Stimulated activated CD4-positive, alpha-beta T cell treated with anti-CD3 and anti-CD28 coated beads, Interleukin-1b, Interleukin-23, amount 100 ng/mL, for 24 hours (primary cell): ENCODE measurements at regions not wholly inside any gene's neighbourhood (a gene's known extent, or its start where the extent isn't known, plus 50 kb on each side); places are given as distances from the start of the nearest gene placed in this dataset.
"Not testable (repeated sequence)": the region's sequence is repeated elsewhere in the genome, so short reads cannot be mapped to it uniquely, and the experiment has no call there.

Experiments
- DNase-seq, 4 experiments: peaks; one replicate each; pipeline ENCODE4 v3.0.0-alpha.2; 2020; ENCODE audit warnings: low read depth in 4 of 4, low spot score in 1 of 4

GRCh38 chr6:27746860-27747259 is 165.3 kb downstream of the OR2B2 start:
- DNase-seq = not testable (repeated sequence)

- no peak for DNase-seq
Measured at GRCh38 chr6:27743787-27744186, 168.4 kb downstream of the OR2B2 start.

- DNase-seq = no peak
Measured at GRCh38 chr6:27742833-27743573, 169.2 kb downstream of the OR2B2 start.

DNA sequence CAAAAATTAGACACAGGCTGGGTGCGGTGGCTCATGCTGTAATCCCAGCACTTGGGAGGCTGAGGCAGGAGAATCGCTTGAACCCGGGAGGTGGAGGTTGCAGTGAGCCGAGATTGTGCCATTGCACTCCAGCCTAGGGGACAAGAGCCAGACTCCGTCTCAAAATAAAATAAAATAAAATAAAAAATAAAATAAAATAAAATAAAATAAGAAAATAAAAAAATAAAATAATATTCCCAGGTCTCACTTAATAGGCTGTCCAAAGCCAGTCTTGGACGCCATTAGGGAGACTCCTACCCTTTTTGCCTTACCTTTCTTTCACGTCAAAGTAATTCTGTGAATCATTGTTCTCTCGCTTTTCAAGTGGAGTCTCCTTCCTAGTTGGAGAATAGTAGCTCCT is 172.3 kb downstream of the OR2B2 start:
- DNase-seq = not testable (repeated sequence)

GRCh38 chr6:27736686-27737085 is 175.5 kb downstream of the OR2B2 start:
- DNase-seq = no peak

GRCh38 chr6:27728442-27728841 is 183.8 kb downstream of the OR2B2 start:
- no peak for DNase-seq

DNA sequence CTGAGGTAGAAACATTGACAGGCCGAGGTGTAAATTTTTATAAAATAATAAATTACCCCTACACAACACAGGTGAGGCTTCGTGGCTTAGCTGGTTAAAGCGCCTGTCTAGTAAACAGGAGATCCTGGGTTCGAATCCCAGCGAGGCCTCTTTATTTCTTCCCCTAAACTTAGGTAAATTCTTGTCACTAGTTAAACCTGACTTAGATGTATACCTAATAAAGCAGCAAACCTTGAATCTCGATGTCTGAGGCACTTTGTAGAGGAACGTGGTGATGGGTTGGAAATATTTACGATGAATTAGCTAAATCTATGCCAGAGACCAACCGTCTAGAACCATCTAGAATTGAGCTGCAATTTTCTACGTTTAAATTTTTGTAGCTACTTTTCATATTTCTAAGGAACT is 185.6 kb downstream of the OR2B2 start:
- no peak for DNase-seq

DNA sequence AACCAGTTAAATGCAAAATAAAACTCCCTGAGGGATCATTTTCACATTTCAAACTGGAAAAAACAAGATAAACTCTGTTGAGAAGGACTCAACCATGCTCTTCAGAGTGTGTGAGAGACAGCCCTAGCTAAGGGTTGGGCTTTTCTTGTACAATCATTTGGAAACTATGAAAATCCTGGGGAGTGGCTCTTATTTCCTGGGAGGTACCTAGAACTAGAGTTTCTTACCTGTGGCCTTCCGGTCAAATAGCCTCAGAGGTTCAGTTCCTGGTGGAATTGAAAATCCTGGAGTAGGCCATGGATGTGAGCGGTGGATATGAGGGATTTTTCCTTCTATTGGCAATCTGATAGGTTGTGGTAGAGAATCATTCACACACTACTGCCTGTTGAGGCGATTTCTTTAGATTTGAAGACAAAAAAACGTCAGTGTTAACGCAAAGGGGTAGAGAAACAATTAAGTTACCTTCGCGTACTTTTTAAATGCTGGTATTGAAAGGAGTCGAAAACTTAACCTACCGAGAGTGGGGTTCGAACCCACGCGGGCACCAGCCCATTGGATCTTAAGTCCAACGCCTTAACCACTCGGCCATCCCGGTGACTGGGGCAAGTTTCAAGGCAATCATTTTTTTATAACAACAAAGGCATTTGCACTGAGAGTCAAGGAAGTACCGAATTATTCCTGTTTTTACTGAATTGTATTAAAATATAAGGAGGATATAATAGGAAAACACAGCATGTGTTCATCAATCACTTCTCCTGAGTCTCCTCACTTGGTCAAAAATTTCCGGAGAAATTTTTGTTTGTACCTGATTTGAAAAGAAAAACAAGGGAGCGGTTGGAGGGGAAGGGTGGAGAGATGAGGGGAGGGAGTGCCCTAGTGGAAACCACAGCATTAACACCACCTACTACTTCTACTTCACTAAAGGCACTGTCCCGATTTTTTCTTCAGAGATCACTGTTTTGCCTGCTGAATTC is 191.3 kb downstream of the OR2B2 start:
- DNase-seq = peak in 1 of 4 experiments; percentile 7

GRCh38 chr6:27719039-27719438 is 193.2 kb downstream of the OR2B2 start:
- DNase-seq = not testable (repeated sequence)

DNA sequence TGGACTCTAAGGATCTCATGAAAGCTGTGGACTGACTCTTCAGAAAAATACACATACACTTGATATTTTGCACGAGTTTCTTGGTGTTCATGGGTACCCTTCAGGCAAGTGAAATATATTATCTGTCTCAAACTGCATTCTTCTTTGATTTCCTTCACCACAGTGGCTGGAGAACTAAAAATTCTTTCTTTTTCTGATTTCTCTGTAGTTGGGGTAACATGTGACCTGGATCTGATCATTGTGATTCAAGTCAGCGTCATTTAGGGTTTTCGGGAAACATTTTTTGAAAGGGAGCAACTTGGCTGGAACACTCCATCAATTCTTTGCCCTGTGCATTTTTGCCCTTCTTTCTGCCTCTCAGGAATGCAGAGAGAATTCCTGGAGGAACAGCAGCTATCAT is 205.8 kb downstream of the OR2B2 start:
- DNase-seq = no peak

- no peak for DNase-seq
Measured at GRCh38 chr6:27700337-27700736, 211.9 kb downstream of the OR2B2 start.

GRCh38 chr6:27694547-27694874 is 217.7 kb downstream of the OR2B2 start:
- DNase-seq = no peak

- peak in 1 of 4 experiments; percentile 15 for DNase-seq
Measured at GRCh38 chr6:27693766-27694546, 218.2 kb downstream of the OR2B2 start.

GRCh38 chr6:27692133-27692532 is 219.2 kb upstream of the ZNF184 start:
- DNase-seq = not testable (repeated sequence)

GRCh38 chr6:27688014-27688586 is 215.2 kb upstream of the ZNF184 start:
- peak; percentile 71 to 78 (median 72) for DNase-seq

DNA sequence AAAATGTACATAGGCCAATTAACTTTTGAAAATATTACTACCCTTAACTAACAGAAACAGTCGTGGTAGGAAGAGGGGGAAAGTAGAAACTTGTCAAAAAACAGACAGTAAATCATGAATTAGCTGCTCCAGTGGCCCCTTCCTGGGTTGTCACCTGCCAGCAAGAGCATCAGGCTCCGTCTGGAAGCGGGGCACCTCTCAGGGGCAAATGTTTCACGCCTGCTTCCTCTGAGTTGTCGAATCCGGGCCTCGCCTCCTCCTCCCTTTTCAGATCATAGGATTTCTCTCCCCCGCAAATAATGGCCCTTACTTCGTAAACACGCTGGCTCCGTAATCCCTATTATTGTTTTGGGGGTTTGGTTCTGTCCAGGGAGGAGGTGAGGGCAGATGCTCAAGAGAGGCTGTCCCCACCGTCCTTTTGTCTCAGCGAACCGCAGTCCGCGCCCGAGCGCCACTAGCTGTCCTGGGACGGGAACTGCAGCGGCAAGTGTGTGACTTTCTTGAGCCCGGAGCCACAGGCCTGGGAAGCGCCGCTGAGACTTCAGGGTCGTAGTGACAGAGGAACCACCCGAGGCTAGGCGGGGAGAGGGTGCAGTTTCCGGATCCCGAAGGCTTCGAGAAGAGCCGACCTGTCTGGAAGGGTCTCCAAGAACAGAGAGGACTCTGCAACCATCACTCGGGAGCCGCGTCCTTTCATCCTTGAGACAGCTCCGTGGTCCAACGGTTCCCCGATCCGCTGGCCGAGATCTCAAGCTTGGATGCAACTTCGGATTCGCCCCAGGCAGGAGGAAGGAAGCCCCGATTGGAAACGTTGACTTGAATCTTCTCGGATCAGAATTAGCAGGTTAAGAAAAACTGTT is 214.5 kb upstream of the ZNF184 start:
- DNase-seq = peak in 3 of 4 experiments; percentile 55 to 74 (median 73)

DNA sequence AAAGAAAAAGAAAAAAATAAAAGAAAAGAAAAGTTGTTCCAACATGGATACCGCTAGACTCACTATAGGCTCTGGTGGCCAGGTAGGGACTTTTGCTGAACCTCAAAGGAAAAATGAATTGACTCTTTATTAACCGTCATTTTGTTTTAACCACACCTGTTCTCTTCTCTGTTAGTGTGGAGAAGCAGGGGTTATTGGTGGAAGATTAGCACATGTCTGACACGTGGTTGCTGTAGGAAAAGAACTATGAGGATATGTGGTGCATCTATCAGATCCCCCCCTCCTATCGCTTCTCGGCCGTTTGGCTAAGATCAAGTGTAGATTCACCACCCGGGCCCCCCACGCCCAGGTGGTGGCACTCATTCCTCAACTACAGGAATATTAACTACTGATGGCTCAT is 212.4 kb upstream of the ZNF184 start:
- no peak for DNase-seq

DNA sequence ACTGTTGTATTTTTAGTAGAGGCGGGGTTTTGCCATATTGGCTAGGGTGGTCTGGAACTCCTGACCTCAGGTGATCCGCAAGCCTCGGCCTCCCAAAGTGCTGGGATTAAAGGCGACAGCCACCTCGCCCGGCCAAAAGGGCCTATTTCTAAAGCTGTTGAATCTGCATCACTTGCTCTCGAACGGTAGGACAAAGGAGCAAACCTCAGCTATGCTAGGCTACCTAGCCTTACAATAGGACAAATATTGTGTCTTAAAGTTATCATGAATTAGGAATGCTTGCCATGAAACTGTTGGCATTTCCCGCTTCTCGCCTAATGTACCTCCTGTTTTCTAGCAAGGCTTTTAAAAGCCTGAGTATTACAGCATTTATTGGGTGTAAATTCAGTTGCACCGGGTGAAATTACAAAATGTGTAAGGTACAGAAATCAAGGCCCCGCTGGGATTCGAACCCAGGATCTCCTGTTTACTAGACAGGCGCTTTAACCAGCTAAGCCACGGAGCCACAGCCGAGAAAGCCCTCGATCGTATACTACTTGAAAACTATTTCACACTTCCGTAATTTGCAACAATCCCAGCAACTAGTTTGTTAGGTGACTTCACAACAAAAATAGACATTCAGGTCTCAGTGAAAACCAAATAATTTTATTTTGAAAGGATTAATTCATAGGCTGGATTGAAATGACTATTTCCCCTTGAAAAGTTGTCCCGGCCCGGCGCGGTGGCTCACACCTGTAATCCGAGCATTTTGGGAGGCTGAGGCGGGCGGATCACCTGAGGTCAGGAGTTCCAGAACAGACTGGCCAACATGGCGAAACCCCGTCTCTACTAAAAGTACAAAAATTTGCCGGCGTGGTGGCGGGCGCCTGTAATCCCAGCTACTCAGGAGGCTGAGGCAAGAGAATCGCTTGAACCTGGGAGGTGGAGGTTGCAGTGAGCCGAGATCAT is 211.6 kb upstream of the ZNF184 start:
- peak in 2 of 4 experiments; percentile 41 to 45 for DNase-seq
